ENCODE measurements at regions not wholly inside any gene's neighbourhood (a gene's known extent, or its start where the extent isn't known, plus 50 kb on each side); places are given as distances from the start of the nearest gene placed in this dataset.

- Histone ChIP-seq H3K4me1 (ENCODE audit: control insufficient read depth in 1 of 2, insufficient read depth in 2 of 2, low read length in 2 of 2) (no peaks in the 10 kb centered on the region), H3K4me3 (replicated peaks in 1 of 3; ENCODE audit: low read depth in 2 of 3, low read length in 3 of 3) (no peak overlapping the region), H3K4me2 (replicated peaks; ENCODE audit: extremely low read depth, low read length, poor library complexity, severe bottlenecking) (no peak overlapping the region), H4K20me1 (ENCODE audit: insufficient read depth, low read length) (no peaks in the 10 kb centered on the region), H3K27me3 (ENCODE audit: control insufficient read depth in 2 of 2, insufficient read depth in 2 of 2, low read length in 2 of 2) (no peaks in the 10 kb centered on the region), H3K79me2 (ENCODE audit: insufficient read depth, low read length) (no peaks in the 10 kb centered on the region), H3K27ac (ENCODE audit: low read depth in 1 of 2, low read length in 2 of 2) (no peak overlapping the region), H3K36me3 (replicated peaks in 1 of 2; ENCODE audit: control insufficient read depth in 1 of 2, insufficient read depth in 2 of 2, low read length in 2 of 2) (no peaks in the 10 kb centered on the region), H2AFZ (ENCODE audit: insufficient read depth, low read depth, low read length, poor library complexity, severe bottlenecking) (no peak overlapping the region), H3K9me3 (replicated peaks in 1 of 2; ENCODE audit: control insufficient read depth in 1 of 2, insufficient read depth in 1 of 2, low read length in 2 of 2) (peaks cover 15 to 16% of the 10 kb centered on the region in 2 donors), H3K9ac (ENCODE audit: insufficient read depth, low read length, poor library complexity, severe bottlenecking) (no peak overlapping the region)
- Mint-ChIP-seq H3K27me3 (ENCODE audit: low read depth in 3 of 3) (peaks cover 0 to 1% (median 1%) of the 10 kb centered on the region in 3 donors), H3K9me3 (peaks cover 1 to 21% (median 13%) of the 10 kb centered on the region in 7 donors), H3K4me1 (peaks cover 5% of the 10 kb centered on the region), H3K36me3 (peaks cover 0 to 10% of the 10 kb centered on the region in 2 donors), H3K4me3 (no peak overlapping the region), H3K27ac (no peak overlapping the region)
- DNase-seq = no peak
- no CpG with 5 or more reads among the region's 4 CpGs for WGBS (ENCODE audit: insufficient coverage)
- intact Hi-C loops (cut with micrococcal nuclease) = no loop called here
- no peak for TF ChIP-seq CTCF (IDR thresholded peaks at IDR 0.05)
These were observed 215.0 kb upstream of the THBS1 start for GRCh38 chr15:39365873-39366272.

- H3K4me1 Mint-ChIP-seq = peaks cover 5% of the 10 kb centered on the region
- H3K79me2 ChIP-seq (ENCODE audit: insufficient read depth, low read length) = no peaks in the 10 kb centered on the region
- H3K9me3 Mint-ChIP-seq = peaks cover 2 to 35% (median 25%) of the 10 kb centered on the region in 7 donors
These were observed 213.3 kb upstream of the THBS1 start for GRCh38 chr15:39367596-39367995.

More at GRCh38 chr15:39367596-39367995, 213.3 kb upstream of the THBS1 start:
- Histone ChIP-seq H3K4me3 (replicated peaks in 1 of 3; ENCODE audit: low read depth in 2 of 3, low read length in 3 of 3) (no peak overlapping the region), H2AFZ (ENCODE audit: insufficient read depth, low read depth, low read length, poor library complexity, severe bottlenecking) (no peak overlapping the region), H3K4me1 (ENCODE audit: control insufficient read depth in 1 of 2, insufficient read depth in 2 of 2, low read length in 2 of 2) (no peaks in the 10 kb centered on the region), H3K27me3 (ENCODE audit: control insufficient read depth in 2 of 2, insufficient read depth in 2 of 2, low read length in 2 of 2) (no peaks in the 10 kb centered on the region), H3K9me3 (replicated peaks in 1 of 2; ENCODE audit: control insufficient read depth in 1 of 2, insufficient read depth in 1 of 2, low read length in 2 of 2) (peaks cover 26 to 27% of the 10 kb centered on the region in 2 donors), H4K20me1 (ENCODE audit: insufficient read depth, low read length) (no peaks in the 10 kb centered on the region), H3K4me2 (replicated peaks; ENCODE audit: extremely low read depth, low read length, poor library complexity, severe bottlenecking) (no peak overlapping the region), H3K27ac (ENCODE audit: low read depth in 1 of 2, low read length in 2 of 2) (no peak overlapping the region), H3K36me3 (replicated peaks in 1 of 2; ENCODE audit: control insufficient read depth in 1 of 2, insufficient read depth in 2 of 2, low read length in 2 of 2) (no peaks in the 10 kb centered on the region), H3K9ac (ENCODE audit: insufficient read depth, low read length, poor library complexity, severe bottlenecking) (no peak overlapping the region)
- WGBS (ENCODE audit: insufficient coverage) = no CpG with 5 or more reads among the region's 1 CpG
- intact Hi-C loops (cut with micrococcal nuclease) = no loop called here
- no peak overlapping the region for H3K4me3 Mint-ChIP-seq
- no peak overlapping the region for H3K27ac Mint-ChIP-seq
- H3K27me3 Mint-ChIP-seq (ENCODE audit: low read depth in 3 of 3) = peaks cover 0 to 3% (median 1%) of the 10 kb centered on the region in 3 donors
- no peak for DNase-seq
- no peak for TF ChIP-seq CTCF (IDR thresholded peaks at IDR 0.05)
- H3K36me3 Mint-ChIP-seq = peaks cover 7 to 13% of the 10 kb centered on the region in 2 donors
